ENCODE measurements at regions not wholly inside any gene's neighbourhood (a gene's known extent, or its start where the extent isn't known, plus 50 kb on each side); places are given as distances from the start of the nearest gene placed in this dataset.
"Not testable (repeated sequence)": the region's sequence is repeated elsewhere in the genome, so short reads cannot be mapped to it uniquely, and the experiment has no call there.

GRCh38 chr7:29748286-29749099 lies 57.8 kb upstream of the WIPF3 start:
- H3K4me1 Mint-ChIP-seq (ENCODE audit: unreplicated experiment): no peaks in the 10 kb centered on the region
- H3K27me3 Mint-ChIP-seq (ENCODE audit: unreplicated experiment): peaks cover 45% of the 10 kb centered on the region
- no peak overlapping the region for H3K27ac Mint-ChIP-seq (ENCODE audit: unreplicated experiment)
- H3K36me3 Mint-ChIP-seq (ENCODE audit: unreplicated experiment): no peaks in the 10 kb centered on the region
- no peaks in the 10 kb centered on the region for H3K9me3 Mint-ChIP-seq (ENCODE audit: unreplicated experiment)
- TF ChIP-seq CTCF (IDR thresholded peaks at IDR 0.05): peak; percentile 75
- H3K4me3 Mint-ChIP-seq (ENCODE audit: unreplicated experiment): no peak overlapping the region
- no peak for DNase-seq (ENCODE audit: extremely low spot score, unreplicated experiment)

- H3K4me1 Mint-ChIP-seq (ENCODE audit: unreplicated experiment): no peaks in the 10 kb centered on the region
- no peaks in the 10 kb centered on the region for H3K36me3 Mint-ChIP-seq (ENCODE audit: unreplicated experiment)
- peaks cover 53% of the 10 kb centered on the region for H3K27me3 Mint-ChIP-seq (ENCODE audit: unreplicated experiment)
- no peak overlapping the region for H3K4me3 Mint-ChIP-seq (ENCODE audit: unreplicated experiment)
- no peaks in the 10 kb centered on the region for H3K9me3 Mint-ChIP-seq (ENCODE audit: unreplicated experiment)
- H3K27ac Mint-ChIP-seq (ENCODE audit: unreplicated experiment): no peak overlapping the region
- no peak for DNase-seq (ENCODE audit: extremely low spot score, unreplicated experiment)
- TF ChIP-seq CTCF (IDR thresholded peaks at IDR 0.05): no peak
Observed at GRCh38 chr7:29749701-29750321, 56.5 kb upstream of the WIPF3 start.

- not testable (repeated sequence) for H3K36me3 Mint-ChIP-seq (ENCODE audit: unreplicated experiment); DNase-seq (ENCODE audit: extremely low spot score, unreplicated experiment); H3K4me1 Mint-ChIP-seq (ENCODE audit: unreplicated experiment); H3K9me3 Mint-ChIP-seq (ENCODE audit: unreplicated experiment); H3K27ac Mint-ChIP-seq (ENCODE audit: unreplicated experiment); H3K4me3 Mint-ChIP-seq (ENCODE audit: unreplicated experiment)
- H3K27me3 Mint-ChIP-seq (ENCODE audit: unreplicated experiment): peaks cover 58% of the 10 kb centered on the region
Observed at GRCh38 chr7:29750373-29750940, 55.9 kb upstream of the WIPF3 start.

GRCh38 chr7:29751012-29751411 lies 55.3 kb upstream of the WIPF3 start:
- H3K9me3 Mint-ChIP-seq (ENCODE audit: unreplicated experiment); DNase-seq (ENCODE audit: extremely low spot score, unreplicated experiment); H3K36me3 Mint-ChIP-seq (ENCODE audit: unreplicated experiment); H3K4me1 Mint-ChIP-seq (ENCODE audit: unreplicated experiment); H3K4me3 Mint-ChIP-seq (ENCODE audit: unreplicated experiment); H3K27ac Mint-ChIP-seq (ENCODE audit: unreplicated experiment): not testable (repeated sequence)
- H3K27me3 Mint-ChIP-seq (ENCODE audit: unreplicated experiment): peaks cover 58% of the 10 kb centered on the region

GRCh38 chr7:29754874-29755490 lies 51.3 kb upstream of the WIPF3 start:
- no peak for TF ChIP-seq CTCF (IDR thresholded peaks at IDR 0.05)
- no peaks in the 10 kb centered on the region for H3K9me3 Mint-ChIP-seq (ENCODE audit: unreplicated experiment)
- no peak for DNase-seq (ENCODE audit: extremely low spot score, unreplicated experiment)

More at GRCh38 chr7:29754874-29755490, 51.3 kb upstream of the WIPF3 start:
- H3K4me1 Mint-ChIP-seq (ENCODE audit: unreplicated experiment): no peaks in the 10 kb centered on the region
- no peak overlapping the region for H3K27ac Mint-ChIP-seq (ENCODE audit: unreplicated experiment)
- H3K36me3 Mint-ChIP-seq (ENCODE audit: unreplicated experiment): no peaks in the 10 kb centered on the region
- peaks cover 40% of the 10 kb centered on the region for H3K27me3 Mint-ChIP-seq (ENCODE audit: unreplicated experiment)
- no peak overlapping the region for H3K4me3 Mint-ChIP-seq (ENCODE audit: unreplicated experiment)

Small RNA genes lying in the stretch of these regions (microRNA-seq; reads per million reads assigned to microRNA genes)
- 8.2 reads per million, percentile 9 among the genes with 10 or more reads in this experiment for gene MIR550A3 (ENCODE audit: unreplicated experiment)

All from osteocyte (in vitro differentiated cells).